ENCODE measurements at regions not wholly inside any gene's neighbourhood (a gene's known extent, or its start where the extent isn't known, plus 50 kb on each side); places are given as distances from the start of the nearest gene placed in this dataset.
"Not testable (repeated sequence)": the region's sequence is repeated elsewhere in the genome, so short reads cannot be mapped to it uniquely, and the experiment has no call there.

GRCh38 chr3:82636177-82636576, 874.7 kb upstream of the GBE1 start:
- DNase-seq (ENCODE audit: extremely low spot score, insufficient read length, low read depth) = no peak

GRCh38 chr3:82633319-82633718, 871.9 kb upstream of the GBE1 start:
- DNase-seq (ENCODE audit: extremely low spot score, insufficient read length, low read depth) (no peak), FAIRE-seq (no peak)

More at GRCh38 chr3:82636177-82636576, 874.7 kb upstream of the GBE1 start:
- no peak for FAIRE-seq

GRCh38 chr3:82629937-82630336, 868.5 kb upstream of the GBE1 start:
- DNase-seq (ENCODE audit: extremely low spot score, insufficient read length, low read depth) (no peak), FAIRE-seq (no peak)

GRCh38 chr3:82628385-82629014, 867.1 kb upstream of the GBE1 start:
- DNase-seq (ENCODE audit: extremely low spot score, insufficient read length, low read depth) = no peak
- FAIRE-seq = no peak

GRCh38 chr3:82627733-82628132, 866.3 kb upstream of the GBE1 start:
- no peak for FAIRE-seq

GRCh38 chr3:82620744-82621143, 859.3 kb upstream of the GBE1 start:
- not testable (repeated sequence) for FAIRE-seq; DNase-seq (ENCODE audit: extremely low spot score, insufficient read length, low read depth)

More at GRCh38 chr3:82627733-82628132, 866.3 kb upstream of the GBE1 start:
- DNase-seq (ENCODE audit: extremely low spot score, insufficient read length, low read depth) = no peak

- DNase-seq (ENCODE audit: extremely low spot score, insufficient read length, low read depth) (no peak), FAIRE-seq (no peak)
Measured at GRCh38 chr3:82618594-82618993, 857.1 kb upstream of the GBE1 start.

- no peak for FAIRE-seq
- no peak for DNase-seq (ENCODE audit: extremely low spot score, insufficient read length, low read depth)
Measured at GRCh38 chr3:82610236-82610635, 848.8 kb upstream of the GBE1 start.

GRCh38 chr3:82607391-82607790, 845.9 kb upstream of the GBE1 start:
- FAIRE-seq (no peak), DNase-seq (ENCODE audit: extremely low spot score, insufficient read length, low read depth) (no peak)

- DNase-seq (ENCODE audit: extremely low spot score, insufficient read length, low read depth) = no peak
- FAIRE-seq = no peak
Measured at GRCh38 chr3:82596805-82597204, 835.4 kb upstream of the GBE1 start.

GRCh38 chr3:82595530-82595929, 834.1 kb upstream of the GBE1 start:
- DNase-seq (ENCODE audit: extremely low spot score, insufficient read length, low read depth) (no peak), FAIRE-seq (no peak)

- DNase-seq (ENCODE audit: extremely low spot score, insufficient read length, low read depth) = no peak
- FAIRE-seq = no peak
Measured at GRCh38 chr3:82587174-82587573, 825.7 kb upstream of the GBE1 start.

- DNase-seq (ENCODE audit: extremely low spot score, insufficient read length, low read depth) = no peak
- no peak for FAIRE-seq
Measured at GRCh38 chr3:82586414-82586813, 825.0 kb upstream of the GBE1 start.

- not testable (repeated sequence) for FAIRE-seq; DNase-seq (ENCODE audit: extremely low spot score, insufficient read length, low read depth)
Measured at GRCh38 chr3:82586002-82586401, 824.6 kb upstream of the GBE1 start.

- FAIRE-seq; DNase-seq (ENCODE audit: extremely low spot score, insufficient read length, low read depth): not testable (repeated sequence)
Measured at GRCh38 chr3:82585591-82585990, 824.1 kb upstream of the GBE1 start.

- FAIRE-seq; DNase-seq (ENCODE audit: extremely low spot score, insufficient read length, low read depth): not testable (repeated sequence)
Measured at GRCh38 chr3:82584861-82585260, 823.4 kb upstream of the GBE1 start.

GRCh38 chr3:82584415-82584814, 823.0 kb upstream of the GBE1 start:
- DNase-seq (ENCODE audit: extremely low spot score, insufficient read length, low read depth) = not testable (repeated sequence)

GRCh38 chr3:82581350-82581749, 819.9 kb upstream of the GBE1 start:
- FAIRE-seq = no peak
- DNase-seq (ENCODE audit: extremely low spot score, insufficient read length, low read depth) = no peak

More at GRCh38 chr3:82584415-82584814, 823.0 kb upstream of the GBE1 start:
- FAIRE-seq = not testable (repeated sequence)

- no peak for FAIRE-seq
- no peak for DNase-seq (ENCODE audit: extremely low spot score, insufficient read length, low read depth)
Measured at GRCh38 chr3:82572721-82573120, 811.3 kb upstream of the GBE1 start.

GRCh38 chr3:82568776-82569338, 807.4 kb upstream of the GBE1 start:
- DNase-seq (ENCODE audit: extremely low spot score, insufficient read length, low read depth) (no peak), FAIRE-seq (no peak)

GRCh38 chr3:82567029-82567600, 805.7 kb upstream of the GBE1 start:
- DNase-seq (ENCODE audit: extremely low spot score, insufficient read length, low read depth) (no peak), FAIRE-seq (no peak)
